ENCODE measurements at regions not wholly inside any gene's neighbourhood (a gene's known extent, or its start where the extent isn't known, plus 50 kb on each side); places are given as distances from the start of the nearest gene placed in this dataset.

GRCh38 chr4:147090486-147090885 lies 144.8 kb upstream of the TTC29 start:
- Histone ChIP-seq H4K20me1 (ENCODE audit: insufficient read depth, poor library complexity, severe bottlenecking) (no peaks in the 10 kb centered on the region), H3K4me2 (no peak overlapping the region), H3K79me2 (no peaks in the 10 kb centered on the region), H3K27ac (no peak overlapping the region), H3K4me1 (ENCODE audit: insufficient read depth) (peaks cover 22% of the 10 kb centered on the region), H3K9me3 (ENCODE audit: low read depth) (no peaks in the 10 kb centered on the region), H3K9me2 (replicated peaks; ENCODE audit: insufficient read depth) (no peaks in the 10 kb centered on the region), H3K27me3 (no peaks in the 10 kb centered on the region), H3K4me3 (no peak overlapping the region), H2AFZ (no peak overlapping the region), H3K36me3 (replicated peaks; ENCODE audit: insufficient read depth, low read depth) (no peaks in the 10 kb centered on the region)
- WGBS (ENCODE audit: low lambda C conversion rate, missing lambda C conversion rate): 72% methylated on average over 5 of the region's 5 CpGs
- no peak for DNase-seq (ENCODE audit: low spot score)
- TF ChIP-seq CTCF (IDR thresholded peaks at IDR 0.05; ENCODE audit: poor library complexity): no peak
- TF ChIP-seq EZH2phosphoT487 (IDR thresholded peaks at IDR 0.05; ENCODE audit: low read depth, severe bottlenecking, unreplicated experiment): no peak
- TF ChIP-seq EZH2 (IDR thresholded peaks at IDR 0.05; ENCODE audit: borderline replicate concordance): no peak

GRCh38 chr4:147093206-147093605 lies 147.5 kb upstream of the TTC29 start:
- Histone ChIP-seq H3K4me1 (ENCODE audit: insufficient read depth) (peaks cover 15% of the 10 kb centered on the region), H3K9me2 (replicated peaks; ENCODE audit: insufficient read depth) (no peaks in the 10 kb centered on the region), H3K4me3 (no peak overlapping the region), H4K20me1 (ENCODE audit: insufficient read depth, poor library complexity, severe bottlenecking) (no peaks in the 10 kb centered on the region), H3K36me3 (replicated peaks; ENCODE audit: insufficient read depth, low read depth) (no peaks in the 10 kb centered on the region), H3K27me3 (no peaks in the 10 kb centered on the region), H2AFZ (no peak overlapping the region), H3K79me2 (no peaks in the 10 kb centered on the region), H3K4me2 (peak overlapping the region; percentile 15), H3K9me3 (ENCODE audit: low read depth) (no peaks in the 10 kb centered on the region), H3K27ac (no peak overlapping the region)
- TF ChIP-seq EZH2 (IDR thresholded peaks at IDR 0.05; ENCODE audit: borderline replicate concordance): no peak
- TF ChIP-seq CTCF (IDR thresholded peaks at IDR 0.05; ENCODE audit: poor library complexity): no peak
- no peak for TF ChIP-seq EZH2phosphoT487 (IDR thresholded peaks at IDR 0.05; ENCODE audit: low read depth, severe bottlenecking, unreplicated experiment)
- 45% methylated on average over 2 of the region's 2 CpGs for WGBS (ENCODE audit: low lambda C conversion rate, missing lambda C conversion rate)
- DNase-seq (ENCODE audit: low spot score): no peak

GRCh38 chr4:147094238-147094637 lies 148.6 kb upstream of the TTC29 start:
- Histone ChIP-seq H3K27me3 (no peaks in the 10 kb centered on the region), H3K27ac (no peak overlapping the region), H2AFZ (no peak overlapping the region), H3K79me2 (no peaks in the 10 kb centered on the region), H3K4me3 (no peak overlapping the region), H3K4me2 (no peak overlapping the region), H3K9me2 (replicated peaks; ENCODE audit: insufficient read depth) (no peaks in the 10 kb centered on the region), H4K20me1 (ENCODE audit: insufficient read depth, poor library complexity, severe bottlenecking) (no peaks in the 10 kb centered on the region), H3K4me1 (ENCODE audit: insufficient read depth) (peaks cover 15% of the 10 kb centered on the region), H3K36me3 (replicated peaks; ENCODE audit: insufficient read depth, low read depth) (no peaks in the 10 kb centered on the region), H3K9me3 (ENCODE audit: low read depth) (no peaks in the 10 kb centered on the region)
- DNase-seq (ENCODE audit: low spot score): peak; percentile 36
- WGBS (ENCODE audit: low lambda C conversion rate, missing lambda C conversion rate): 51% methylated on average over 2 of the region's 2 CpGs
- TF ChIP-seq EZH2 (IDR thresholded peaks at IDR 0.05; ENCODE audit: borderline replicate concordance) (no peak), CTCF (IDR thresholded peaks at IDR 0.05; ENCODE audit: poor library complexity) (peak; percentile 51)
